PC-3 (cell line): ENCODE measurements at regions not wholly inside any gene's neighbourhood (a gene's known extent, or its start where the extent isn't known, plus 50 kb on each side); places are given as distances from the start of the nearest gene placed in this dataset.

Experiments
- ATAC-seq: fragments of 200-7000 bp; cut with Tn5 transposase; 2 replicates; pipeline ENCODE4 v1.9.1; 2020; ENCODE audit warnings: mild to moderate bottlenecking, moderate library complexity
- BruUV-seq: library from RNA; stranded (reverse); fragments of 400-500 nt; replicated peaks from 2 replicates; lab custom pipeline; 2021; lab: Mats Ljungman, UMichigan
- CTCF ChIA-PET: fragments of 300-600 bp; sonication (Branson Sonifier 250); formaldehyde crosslinking; loops from one replicate; lab custom pipeline; 2022; ENCODE audit warnings: antibody characterized with exemption; lab: Charles Lee
- POLR2A ChIA-PET: fragments of 300-600 bp; sonication (Branson Sonifier 250); formaldehyde crosslinking; loops from one replicate; lab custom pipeline; 2022; ENCODE audit warnings: antibody characterized with exemption; ENCODE audit not compliant: unreplicated experiment; lab: Charles Lee
- DNase-seq: peaks from one replicate; pipeline ENCODE4 v3.0.0-alpha.2; 2015
- H2AFZ ChIP-seq: fragments of 300-600 bp; sonication (generic); 2 replicates; pipeline ENCODE4 v1.6.0; 2016; ENCODE audit warnings: antibody characterized with exemption, low read length
- H3F3A ChIP-seq: fragments of 300-600 bp; sonication (generic); one replicate; pipeline ENCODE4 v1.6.0; 2017; ENCODE audit warnings: antibody characterized with exemption, low read length, control low read depth, mild to moderate bottlenecking; ENCODE audit not compliant: unreplicated experiment
- H3K27ac ChIP-seq: fragments of 300-600 bp; sonication (generic); 2 replicates; pipeline ENCODE4 v1.5.1; 2016; ENCODE audit warnings: mild to moderate bottlenecking, low read length
- H3K27me3 ChIP-seq: fragments of 300-600 bp; sonication (generic); 2 replicates; pipeline ENCODE4 v1.6.1; 2016; ENCODE audit warnings: low read length, mixed read lengths
- H3K36me3 ChIP-seq: fragments of 300-600 bp; sonication (generic); 2 replicates; pipeline ENCODE4 v1.6.1; 2016; ENCODE audit warnings: low read depth, mixed run types, low read length, mixed read lengths
- H3K4me1 ChIP-seq: fragments of 300-600 bp; sonication (generic); 2 replicates; pipeline ENCODE4 v1.5.1; 2016; ENCODE audit warnings: low read length; ENCODE audit not compliant: insufficient read depth
- H3K4me2 ChIP-seq: fragments of 300-600 bp; sonication (generic); 2 replicates; pipeline ENCODE4 v1.6.0; 2016; ENCODE audit warnings: low read length
- H3K4me3 ChIP-seq: fragments of 300-600 bp; sonication (generic); 2 replicates; pipeline ENCODE4 v1.5.1; 2016; ENCODE audit warnings: mild to moderate bottlenecking, low read length, mixed read lengths
- H3K79me2 ChIP-seq: fragments of 300-600 bp; sonication (generic); 2 replicates; pipeline ENCODE4 v1.6.1; 2017; ENCODE audit warnings: low read length, mixed read lengths
- H3K9ac ChIP-seq: fragments of 300-600 bp; sonication (generic); 2 replicates; pipeline ENCODE4 v1.6.0; 2016; ENCODE audit warnings: mild to moderate bottlenecking, low read length
- H3K9me2 ChIP-seq: fragments of 300-600 bp; sonication (generic); replicated peaks from 2 replicates; pipeline ENCODE4 v1.6.1; 2016; ENCODE audit warnings: mixed run types, low read length, mixed read lengths
- H3K9me3 ChIP-seq: fragments of 300-600 bp; sonication (generic); 2 replicates; pipeline ENCODE4 v1.6.1; 2016; ENCODE audit warnings: low read length, mixed read lengths
- H4K20me1 ChIP-seq: fragments of 300-600 bp; sonication (generic); 2 replicates; pipeline ENCODE4 v1.6.1; 2016; ENCODE audit warnings: low read length, mixed read lengths
- CTCF ChIP-seq: fragments of 300-600 bp; sonication (generic); conservative IDR thresholded peaks from 2 replicates; pipeline ENCODE4 v1.5.1; 2017; ENCODE audit warnings: antibody characterized with exemption, low read depth, mild to moderate bottlenecking, low read length
- EZH2 ChIP-seq: fragments of 300-600 bp; sonication (generic); IDR thresholded peaks from one replicate; pipeline ENCODE4 v1.6.1; 2017; ENCODE audit warnings: antibody characterized with exemption, mild to moderate bottlenecking, low read length; ENCODE audit not compliant: unreplicated experiment
- EZH2phosphoT487 ChIP-seq: fragments of 300-600 bp; sonication (generic); IDR thresholded peaks from 2 replicates; pipeline ENCODE4 v1.6.1; 2018; ENCODE audit warnings: mild to moderate bottlenecking, antibody characterized with exemption, low read length, borderline replicate concordance
- intact Hi-C: fragments of 100-400 bp; cut with micrococcal nuclease; formaldehyde crosslinking; loops from 2 replicates; pipeline ENCODE4 v1.9.0; 2023

DNA sequence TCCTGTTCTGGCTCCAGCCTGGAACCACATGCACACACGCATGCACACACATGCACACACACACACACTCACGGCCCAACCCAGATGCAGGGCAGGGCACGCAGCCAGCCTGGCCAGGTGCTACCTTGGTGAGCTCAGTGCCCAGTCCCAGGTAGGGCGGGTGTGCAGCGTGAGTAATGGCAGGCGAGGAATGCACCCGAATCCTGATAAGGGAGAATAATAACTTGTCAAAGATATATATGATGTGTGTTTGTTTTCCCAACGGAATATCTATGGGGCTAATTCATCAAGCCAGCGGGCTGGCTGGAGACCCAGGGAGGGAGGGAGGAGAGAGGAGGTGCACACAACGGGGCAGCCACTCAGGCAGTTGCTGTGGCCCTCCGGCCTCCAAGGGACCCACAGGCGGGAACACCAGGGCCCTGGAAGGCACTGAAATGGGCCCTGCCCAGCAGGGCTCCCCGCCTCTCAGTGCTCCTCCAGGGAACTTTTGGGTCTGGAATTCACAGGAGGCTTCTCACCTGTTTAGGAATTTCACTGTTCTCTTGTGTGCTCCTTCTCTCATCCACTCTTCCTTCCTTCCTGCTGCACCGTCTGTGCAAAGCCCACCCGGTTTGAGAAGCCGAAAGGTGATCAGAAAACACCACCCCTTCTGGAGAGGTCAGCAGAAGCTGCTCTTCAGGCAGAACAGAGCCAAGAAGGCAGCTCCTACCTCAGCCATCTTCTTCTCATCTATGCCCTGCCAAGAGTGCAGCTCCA is 79.0 kb downstream of the BUD13 start:
- BruUV-seq: no TSS peak
- no peaks in the 10 kb centered on the region for H3K36me3 ChIP-seq
- TF ChIP-seq EZH2: no peak
- TF ChIP-seq CTCF: no peak
- TF ChIP-seq EZH2phosphoT487: no peak
- H2AFZ ChIP-seq: no peak overlapping the region
- no peaks in the 10 kb centered on the region for H4K20me1 ChIP-seq
- ChIA-PET POLR2A (no interaction called here), CTCF (no interaction called here)
- H3K27me3 ChIP-seq: no peaks in the 10 kb centered on the region
- H3K27ac ChIP-seq: no peak overlapping the region; the same call in 1 of the 2 replicates
- H3F3A ChIP-seq: no peaks in the 10 kb centered on the region
- H3K4me3 ChIP-seq: no peak overlapping the region
- no peaks in the 10 kb centered on the region for H3K9me2 ChIP-seq
- no peaks in the 10 kb centered on the region for H3K79me2 ChIP-seq
- intact Hi-C loops: loop anchor here (5.0 kb wide), 1 partner anchor 476 kb away; no protein-coding TSS in a partner anchor
- no peaks in the 10 kb centered on the region for H3K9me3 ChIP-seq
- ATAC-seq (peak; percentile 33; the same call in 1 of the 2 replicates), DNase-seq (peak; percentile 86)
- peak overlapping the region; percentile 35; the same call in 1 of the 2 replicates for H3K4me2 ChIP-seq
- H3K4me1 ChIP-seq: peaks cover 42% of the 10 kb centered on the region
- no peak overlapping the region for H3K9ac ChIP-seq

DNA sequence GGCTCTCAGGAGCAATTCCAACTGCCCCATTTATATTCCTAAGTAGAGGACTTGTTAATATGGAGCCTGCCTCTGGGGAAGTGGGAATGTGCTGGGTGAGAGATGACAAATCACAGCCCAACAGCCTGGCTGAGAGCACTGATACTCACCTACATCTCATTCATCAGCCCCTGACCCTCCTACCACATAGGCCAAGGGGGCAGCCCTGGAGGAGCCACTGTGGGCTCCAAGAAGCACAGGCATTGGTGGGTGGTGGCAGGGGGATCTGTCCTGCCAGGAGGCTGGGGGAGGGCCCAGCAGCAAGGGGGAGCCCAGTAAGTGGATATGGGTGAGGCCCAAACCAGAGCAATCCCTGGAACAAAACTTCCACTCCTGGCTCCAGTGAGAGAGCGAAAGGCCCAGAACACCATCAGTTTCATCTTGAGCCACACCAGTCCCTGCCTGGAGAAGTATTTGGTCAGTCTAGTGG is 79.7 kb downstream of the BUD13 start:
- Histone ChIP-seq H3K9me3 (no peaks in the 10 kb centered on the region), H3K79me2 (no peaks in the 10 kb centered on the region), H3K9me2 (no peaks in the 10 kb centered on the region), H4K20me1 (no peaks in the 10 kb centered on the region), H3K4me2 (no peak overlapping the region), H3K9ac (no peak overlapping the region), H3K4me1 (peaks cover 42% of the 10 kb centered on the region), H3K36me3 (no peaks in the 10 kb centered on the region), H2AFZ (no peak overlapping the region), H3F3A (no peaks in the 10 kb centered on the region), H3K27me3 (no peaks in the 10 kb centered on the region), H3K27ac (no peak overlapping the region), H3K4me3 (no peak overlapping the region)
- ATAC-seq (no peak), DNase-seq (no peak)
- POLR2A ChIA-PET: no interaction called here
- no TSS peak for BruUV-seq
- CTCF ChIA-PET: no interaction called here
- intact Hi-C loops: loop anchor here (5.0 kb wide), 1 partner anchor 476 kb away; no protein-coding TSS in a partner anchor
- TF ChIP-seq EZH2 (no peak), EZH2phosphoT487 (no peak), CTCF (no peak)
